HUES6 (cell line): ENCODE measurements at regions not wholly inside any gene's neighbourhood (a gene's known extent, or its start where the extent isn't known, plus 50 kb on each side); places are given as distances from the start of the nearest gene placed in this dataset.
"Not testable (repeated sequence)": the region's sequence is repeated elsewhere in the genome, so short reads cannot be mapped to it uniquely, and the experiment has no call there.

ENCODE experiments used
- H3K27ac ChIP-seq: 2 replicates; pipeline ENCODE4 v1.7.0; 2013; ENCODE audit warnings: low read depth, mild to moderate bottlenecking, low read length, inconsistent platforms
- H3K27me3 ChIP-seq: 2 replicates; pipeline ENCODE4 v1.6.1; 2013; ENCODE audit warnings: low read length; ENCODE audit not compliant: control insufficient read depth, insufficient read depth
- H3K36me3 ChIP-seq: 2 replicates; pipeline ENCODE4 v1.6.1; 2013; ENCODE audit warnings: low read length; ENCODE audit not compliant: control insufficient read depth, insufficient read depth
- H3K4me1 ChIP-seq: 2 replicates; pipeline ENCODE4 v1.6.1; 2013; ENCODE audit warnings: low read length; ENCODE audit not compliant: control insufficient read depth, insufficient read depth
- H3K4me3 ChIP-seq: 2 replicates; pipeline ENCODE4 v1.5.1; 2013; ENCODE audit warnings: low read depth, low read length
- H3K9ac ChIP-seq: one replicate; pipeline ENCODE4 v1.6.1; 2013; ENCODE audit warnings: mild to moderate bottlenecking, low read length
- H3K9me3 ChIP-seq: 2 replicates; pipeline ENCODE4 v1.6.1; 2013; ENCODE audit warnings: low read depth, low read length; ENCODE audit not compliant: control insufficient read depth, insufficient read depth

DNA sequence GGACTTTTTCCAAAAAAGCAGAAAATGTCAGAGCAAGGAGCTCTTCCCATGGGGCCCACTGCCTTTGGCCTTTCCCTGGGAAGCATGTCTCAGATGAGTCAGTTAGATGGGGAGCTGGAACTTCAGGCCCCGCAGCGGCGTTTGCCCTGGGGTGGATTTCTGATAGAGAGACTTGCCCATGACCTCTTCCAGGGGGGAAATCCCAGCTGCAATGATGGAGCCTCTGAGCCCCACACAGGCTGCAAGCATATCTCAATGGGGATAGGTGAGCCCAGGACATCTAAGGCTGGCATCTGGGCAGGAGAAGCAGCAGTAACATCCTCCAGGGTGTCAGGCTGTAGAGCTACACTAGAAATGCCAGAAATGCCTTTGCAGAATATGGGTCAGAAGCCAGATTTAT, 269.2 kb upstream of the TCERG1L start:
- Histone ChIP-seq H3K4me3 (no peak overlapping the region), H3K4me1 (0 out of 2 replicates have a peak, but pooled peaks cover 3% of the 10 kb centered on the region), H3K9me3 (no peaks in the 10 kb centered on the region), H3K9ac (no peak overlapping the region), H3K36me3 (no peaks in the 10 kb centered on the region), H3K27me3 (no peaks in the 10 kb centered on the region), H3K27ac (no peak overlapping the region)

DNA sequence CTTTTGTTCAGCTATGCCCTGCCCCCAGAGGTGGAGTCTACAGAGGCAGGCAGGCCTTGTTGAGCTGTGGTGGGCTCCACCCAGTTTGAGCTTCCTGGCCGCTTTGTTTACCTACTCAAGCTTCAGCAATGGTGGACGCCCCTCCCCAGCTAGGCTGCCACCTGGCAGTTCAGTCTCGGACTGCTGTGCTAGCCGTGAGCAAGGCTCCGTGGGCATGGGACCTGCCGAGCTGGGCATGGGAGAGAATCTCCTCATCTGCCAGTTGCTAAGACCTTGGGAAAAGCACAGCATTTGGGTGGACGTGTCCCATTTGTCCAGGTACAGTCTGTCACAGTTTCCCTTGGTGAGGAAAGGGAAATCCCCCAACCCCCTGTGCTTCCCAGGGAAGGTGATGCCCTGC, 270.0 kb upstream of the TCERG1L start:
- not testable (repeated sequence) for H3K4me1 ChIP-seq, H3K9ac ChIP-seq, H3K27ac ChIP-seq, H3K36me3 ChIP-seq, H3K4me3 ChIP-seq, H3K9me3 ChIP-seq, H3K27me3 ChIP-seq

DNA sequence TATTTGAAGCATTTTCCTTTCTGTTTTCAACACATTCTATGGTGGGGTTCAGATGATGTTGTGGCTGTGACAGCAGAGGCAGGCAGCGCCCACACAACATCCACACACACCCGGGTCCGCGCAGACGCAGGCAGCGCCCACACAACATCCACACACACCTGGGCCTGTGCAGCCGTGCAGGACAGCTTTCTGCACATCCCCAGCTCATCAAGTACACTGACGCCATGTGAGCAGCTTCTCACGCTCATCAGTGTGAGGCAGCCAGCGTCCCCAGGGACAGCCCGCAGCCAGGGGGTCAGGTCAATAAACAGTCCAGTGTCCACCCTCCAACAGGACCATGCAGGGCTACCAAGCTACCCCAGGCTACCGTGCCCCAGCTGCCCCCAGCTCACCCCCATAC, 272.8 kb upstream of the TCERG1L start:
- H3K27ac ChIP-seq, result no peak overlapping the region
- H3K4me3 ChIP-seq, result no peak overlapping the region
- H3K27me3 ChIP-seq, result no peaks in the 10 kb centered on the region
- H3K9me3 ChIP-seq, result peaks cover 3% of the 10 kb centered on the region; the same call in 1 of the 2 replicates
- H3K9ac ChIP-seq, result no peak overlapping the region
- H3K36me3 ChIP-seq, result no peaks in the 10 kb centered on the region
- H3K4me1 ChIP-seq, result 0 out of 2 replicates have a peak, but pooled peaks cover 3% of the 10 kb centered on the region

DNA sequence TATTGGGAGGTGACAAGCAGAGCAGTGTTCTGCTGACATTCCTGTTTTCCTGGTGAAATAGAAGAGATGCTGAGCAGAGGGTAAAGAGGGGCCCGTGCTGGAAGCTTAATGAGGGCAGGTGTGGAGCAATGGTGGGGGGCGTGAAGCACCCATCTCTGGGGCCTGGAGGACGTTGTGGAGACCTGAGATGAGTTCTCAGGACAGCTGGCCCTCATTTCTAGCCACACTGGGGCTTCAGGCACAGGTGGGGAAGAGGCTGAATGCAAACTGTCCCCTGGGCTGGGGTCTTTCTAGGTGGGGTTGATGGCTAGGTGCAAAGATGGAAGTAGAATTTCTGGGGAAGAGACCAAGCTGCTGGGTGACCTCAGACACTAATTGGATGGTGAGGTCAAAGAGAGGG, 274.2 kb upstream of the TCERG1L start:
- Histone ChIP-seq H3K27ac (no peak overlapping the region), H3K9ac (no peak overlapping the region), H3K36me3 (no peaks in the 10 kb centered on the region), H3K27me3 (no peaks in the 10 kb centered on the region), H3K9me3 (peaks cover 6% of the 10 kb centered on the region; the same call in 1 of the 2 replicates), H3K4me1 (0 out of 2 replicates have a peak, but pooled peaks cover 3% of the 10 kb centered on the region), H3K4me3 (no peak overlapping the region)

DNA sequence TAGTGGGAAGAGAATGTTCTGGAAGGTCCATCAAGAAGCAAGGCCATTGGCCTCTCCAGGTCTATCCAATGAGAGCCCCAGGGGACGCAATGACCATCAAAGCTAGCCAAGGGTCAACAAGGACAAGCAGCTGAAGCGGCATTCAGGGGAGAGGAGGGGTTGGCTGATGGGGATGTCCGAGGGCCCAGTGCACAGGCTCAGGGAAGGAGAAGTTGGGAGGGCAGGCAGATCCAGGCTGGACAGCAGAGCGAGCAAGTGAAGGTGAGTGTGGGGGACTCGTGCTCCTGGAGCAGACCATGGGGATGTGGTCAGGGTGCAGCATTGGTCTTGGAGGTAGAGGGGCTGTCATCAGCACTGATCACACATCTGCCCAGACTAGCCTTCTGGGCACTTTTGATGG, 275.4 kb upstream of the TCERG1L start:
- Histone ChIP-seq H3K36me3 (no peaks in the 10 kb centered on the region), H3K9ac (no peak overlapping the region), H3K27ac (no peak overlapping the region), H3K4me1 (no peaks in the 10 kb centered on the region), H3K9me3 (peaks cover 9% of the 10 kb centered on the region; the same call in 1 of the 2 replicates), H3K27me3 (no peaks in the 10 kb centered on the region), H3K4me3 (no peak overlapping the region)

DNA sequence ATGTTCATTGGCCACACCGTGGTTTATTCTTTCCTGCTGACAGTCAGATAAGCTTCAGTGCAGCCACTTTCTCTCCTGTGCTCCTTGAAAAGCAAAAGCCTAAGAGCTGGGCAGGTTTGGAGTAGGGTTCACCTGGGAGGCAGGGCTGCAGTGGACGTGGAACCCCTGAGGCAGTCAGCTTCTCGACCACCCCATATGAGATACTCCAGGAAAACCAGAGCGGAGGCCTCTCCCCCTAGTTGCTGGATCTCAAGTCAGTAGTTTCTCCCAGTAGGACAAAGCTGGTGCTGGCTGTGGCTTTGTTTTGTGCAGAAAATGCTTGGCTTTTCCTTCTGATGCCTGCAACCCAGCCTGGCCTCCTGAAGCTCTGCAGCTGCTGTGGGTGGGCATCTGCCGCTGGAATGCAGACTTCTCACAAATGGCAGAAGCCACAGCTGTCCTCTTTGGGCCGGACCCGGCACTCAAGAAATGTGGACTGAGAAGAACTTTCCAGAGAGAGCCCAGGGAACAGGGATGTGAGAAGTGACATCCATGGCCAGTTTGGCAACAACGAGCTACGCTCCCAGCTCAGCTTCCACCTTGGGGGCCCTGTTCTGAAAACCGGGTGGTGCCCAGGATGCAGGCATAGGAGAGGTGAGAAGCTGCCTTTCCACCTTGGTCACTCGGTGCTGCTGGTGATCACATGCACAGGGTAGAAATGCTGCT, 276.6 kb upstream of the TCERG1L start:
- no peaks in the 10 kb centered on the region for H3K27me3 ChIP-seq
- no peak overlapping the region for H3K4me3 ChIP-seq
- H3K9ac ChIP-seq, result no peak overlapping the region
- no peaks in the 10 kb centered on the region for H3K4me1 ChIP-seq
- H3K9me3 ChIP-seq, result peaks cover 9% of the 10 kb centered on the region; the same call in 1 of the 2 replicates
- H3K36me3 ChIP-seq, result no peaks in the 10 kb centered on the region
- no peak overlapping the region for H3K27ac ChIP-seq

DNA sequence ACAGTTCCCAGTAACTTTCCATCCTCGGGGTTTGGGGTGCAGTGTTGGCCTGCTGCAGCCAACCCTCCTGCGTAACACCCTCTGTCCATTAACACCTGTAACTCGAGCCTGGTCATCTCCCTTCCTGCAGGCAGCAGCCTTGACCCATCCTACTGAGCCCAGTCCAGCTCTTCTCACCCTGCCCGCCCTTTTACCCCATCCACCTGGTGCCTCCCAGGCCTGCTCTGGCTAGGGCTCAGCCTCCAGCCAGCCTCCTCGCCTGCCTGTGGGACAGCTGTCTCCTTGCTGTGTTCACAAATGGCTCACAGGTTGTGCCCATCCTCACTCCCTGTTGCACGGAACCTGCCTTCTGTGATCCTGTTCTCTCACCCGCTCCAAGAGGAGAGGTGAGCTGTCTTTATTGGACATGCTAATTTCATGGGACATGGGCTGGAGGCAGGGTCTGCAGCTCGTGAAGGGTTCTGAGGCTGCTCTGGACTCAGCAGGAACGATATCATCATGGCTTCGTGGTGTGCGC, 277.2 kb upstream of the TCERG1L start:
- Histone ChIP-seq H3K36me3 (no peaks in the 10 kb centered on the region), H3K9ac (no peak overlapping the region), H3K4me1 (no peaks in the 10 kb centered on the region), H3K4me3 (no peak overlapping the region), H3K9me3 (peaks cover 9% of the 10 kb centered on the region; the same call in 1 of the 2 replicates), H3K27ac (no peak overlapping the region), H3K27me3 (no peaks in the 10 kb centered on the region)

DNA sequence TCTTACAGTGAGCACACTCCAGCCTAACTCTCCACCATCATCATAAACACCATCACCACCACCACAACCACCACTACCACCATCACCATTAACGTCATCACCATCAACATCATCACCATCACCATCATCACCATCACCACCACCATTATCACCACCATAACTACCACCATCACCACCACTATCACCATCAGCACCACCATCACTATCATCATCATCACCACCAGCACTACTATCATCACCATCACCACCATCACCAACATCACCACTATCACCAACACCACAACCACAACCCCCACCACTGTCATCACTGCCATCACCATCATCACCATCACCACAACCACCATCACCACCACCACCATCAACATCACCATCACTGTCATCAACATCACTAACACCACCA, 279.0 kb upstream of the TCERG1L start:
- no peaks in the 10 kb centered on the region for H3K27me3 ChIP-seq
- peaks cover 9% of the 10 kb centered on the region; the same call in 1 of the 2 replicates for H3K9me3 ChIP-seq
- H3K27ac ChIP-seq, result no peak overlapping the region
- no peak overlapping the region for H3K4me3 ChIP-seq
- H3K4me1 ChIP-seq, result no peaks in the 10 kb centered on the region
- no peaks in the 10 kb centered on the region for H3K36me3 ChIP-seq
- no peak overlapping the region for H3K9ac ChIP-seq

DNA sequence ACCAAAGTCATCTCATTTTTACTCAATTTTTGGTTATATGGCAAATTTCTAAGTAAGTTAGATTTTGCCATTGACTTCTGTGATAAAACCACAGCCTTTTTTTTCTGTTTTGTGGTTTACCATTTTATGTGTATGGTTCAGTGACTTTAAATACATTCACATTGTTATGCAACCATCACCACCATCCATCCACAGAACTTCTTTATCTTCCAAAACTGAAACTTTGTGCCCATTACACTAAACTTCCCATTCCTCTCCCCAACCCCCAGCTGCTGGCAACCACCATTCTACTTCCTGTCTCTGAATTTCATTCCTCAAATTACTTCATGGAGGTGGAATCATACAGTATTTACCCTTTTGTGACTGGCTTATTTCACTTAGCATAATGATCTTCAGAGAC, 280.4 kb upstream of the TCERG1L start:
- Histone ChIP-seq H3K36me3 (no peaks in the 10 kb centered on the region), H3K27me3 (no peaks in the 10 kb centered on the region), H3K4me1 (no peaks in the 10 kb centered on the region), H3K9ac (no peak overlapping the region), H3K9me3 (peaks cover 9% of the 10 kb centered on the region; the same call in 1 of the 2 replicates), H3K4me3 (no peak overlapping the region), H3K27ac (no peak overlapping the region)

DNA sequence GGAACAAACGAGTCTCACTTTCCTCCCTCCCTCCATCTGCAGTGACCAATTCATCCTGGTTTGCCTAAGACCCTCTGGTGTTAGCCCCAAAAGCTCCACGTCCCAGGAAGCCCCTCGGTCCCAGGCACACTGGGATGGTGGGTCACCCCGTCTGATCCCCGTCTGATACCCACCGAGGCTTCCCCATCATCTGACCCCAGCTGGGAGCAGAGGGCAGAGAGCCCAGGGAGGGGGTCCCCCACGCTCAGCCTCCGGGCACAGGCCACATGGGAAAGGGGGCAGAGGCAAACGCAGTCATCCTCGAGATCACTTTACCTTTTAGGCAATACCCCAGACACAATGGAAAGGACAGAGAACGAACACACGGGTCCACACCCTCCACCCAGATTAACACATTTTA, 291.6 kb upstream of the PPP2R2D start:
- Histone ChIP-seq H3K4me1 (no peaks in the 10 kb centered on the region), H3K9ac (no peak overlapping the region), H3K27ac (no peak overlapping the region), H3K36me3 (no peaks in the 10 kb centered on the region), H3K9me3 (no peaks in the 10 kb centered on the region), H3K27me3 (no peaks in the 10 kb centered on the region), H3K4me3 (no peak overlapping the region)

DNA sequence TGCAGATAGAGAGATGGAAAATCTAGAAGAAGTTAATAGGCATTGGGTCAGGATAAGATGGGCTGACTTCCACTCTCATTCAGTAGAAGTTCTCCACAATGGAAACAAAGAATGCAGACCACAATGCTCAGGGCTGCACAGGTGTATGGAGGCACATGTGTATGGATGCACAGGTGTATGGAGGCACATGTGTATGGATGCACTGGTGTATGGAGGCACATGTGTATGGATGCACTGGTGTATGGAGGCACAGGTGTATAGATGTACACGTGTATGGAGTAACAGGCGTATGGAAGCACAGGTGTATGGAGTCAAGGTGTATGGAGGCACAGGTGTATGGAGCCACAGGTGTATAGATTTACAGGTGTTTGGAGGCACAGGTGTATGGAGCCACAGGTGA, 285.7 kb upstream of the PPP2R2D start:
- Histone ChIP-seq H3K9ac (no peak overlapping the region), H3K4me1 (0 out of 2 replicates have a peak, but pooled peaks cover 2% of the 10 kb centered on the region), H3K27me3 (no peaks in the 10 kb centered on the region), H3K9me3 (no peaks in the 10 kb centered on the region), H3K27ac (no peak overlapping the region), H3K4me3 (no peak overlapping the region), H3K36me3 (no peaks in the 10 kb centered on the region)
